Ovary (tissue), 3 donors: ENCODE measurements at regions not wholly inside any gene's neighbourhood (a gene's known extent, or its start where the extent isn't known, plus 50 kb on each side); places are given as distances from the start of the nearest gene placed in this dataset.
"Not testable (repeated sequence)": the region's sequence is repeated elsewhere in the genome, so short reads cannot be mapped to it uniquely, and the experiment has no call there.

ENCODE experiments used
- CTCF ChIP-seq, 3 donors: fragments of 450-650 bp in 2 of 3; fragments of 200-600 bp in 1 of 3; IDR thresholded peaks; one replicate each; pipeline versions ENCODE4 v1.5.1 to v1.8.0; 2016 to 2022; ENCODE audit warnings: antibody characterized with exemption in 3 of 3, mild to moderate bottlenecking in 1 of 3
- POLR2A ChIP-seq: fragments of 450-650 bp; IDR thresholded peaks from one replicate; pipeline ENCODE4 v1.6.1; 2017; ENCODE audit warnings: antibody characterized with exemption, mild to moderate bottlenecking, moderate library complexity
- donor health status: DM: no; HTN: no; CAD: no.

DNA sequence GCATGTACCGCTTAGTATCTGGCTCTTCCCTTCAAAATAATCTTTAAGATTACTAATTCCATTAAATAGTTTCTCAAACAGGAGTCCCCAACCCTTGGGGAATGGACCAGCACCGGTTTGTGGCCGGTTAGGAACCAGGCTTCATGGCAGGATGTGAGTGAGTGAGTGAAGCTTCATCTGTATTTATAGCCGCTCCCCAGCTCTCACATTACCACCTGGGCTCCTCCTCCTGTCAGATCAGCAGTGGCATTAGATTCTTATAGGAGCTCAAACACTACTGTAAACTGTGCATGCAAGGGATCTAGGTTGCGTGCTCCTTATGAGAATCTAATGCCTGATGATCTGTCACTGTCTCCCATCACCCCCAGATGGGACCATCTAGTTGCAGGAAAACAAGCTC is 332.6 kb upstream of the ZNF608 start:
- TF ChIP-seq CTCF (IDR thresholded peaks at IDR 0.05); POLR2A: not testable (repeated sequence)
